ENCODE measurements at regions not wholly inside any gene's neighbourhood (a gene's known extent, or its start where the extent isn't known, plus 50 kb on each side); places are given as distances from the start of the nearest gene placed in this dataset.

- no peak for TF ChIP-seq CTCF (IDR thresholded peaks at IDR 0.05; ENCODE audit: insufficient read depth, low read depth, low read length)
- no peak for TF ChIP-seq EZH2 (IDR thresholded peaks at IDR 0.05; ENCODE audit: insufficient read depth, low read length)
Observed at GRCh38 chr6:138557147-138557546, 57.9 kb upstream of the NHSL1 start.
